ENCODE measurements at regions not wholly inside any gene's neighbourhood (a gene's known extent, or its start where the extent isn't known, plus 50 kb on each side); places are given as distances from the start of the nearest gene placed in this dataset.
"Not testable (repeated sequence)": the region's sequence is repeated elsewhere in the genome, so short reads cannot be mapped to it uniquely, and the experiment has no call there.

DNA sequence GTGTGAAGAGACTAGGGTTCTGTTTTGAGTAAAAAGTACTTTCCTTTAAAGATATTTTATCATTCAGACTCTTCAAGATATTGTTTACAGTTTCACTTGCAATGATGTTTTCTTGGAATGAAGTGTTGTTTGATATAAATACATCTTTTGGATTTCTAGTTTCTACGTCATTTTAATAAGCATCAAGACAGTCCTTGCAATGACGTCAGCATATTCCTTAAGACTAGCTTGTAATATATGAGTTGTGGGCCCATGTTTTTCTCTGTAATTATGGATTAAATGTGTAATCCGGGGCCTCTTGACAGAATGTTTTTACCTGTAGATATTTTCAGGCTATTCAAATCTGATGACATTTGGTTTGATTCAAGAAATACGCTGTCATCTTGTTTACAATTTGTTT lies 66.1 kb downstream of the RBMX2 start:
- no peaks in the 10 kb centered on the region for H3K36me3 ChIP-seq (ENCODE audit: control insufficient read depth, insufficient read depth, low read length)
- no peaks in the 10 kb centered on the region for H3K9me3 ChIP-seq (ENCODE audit: control insufficient read depth, insufficient read depth, low read length)
- DNase-seq (ENCODE audit: low read depth, low spot score), result no peak
- no CpG with 5 or more reads among the region's 4 CpGs for WGBS (ENCODE audit: insufficient coverage, insufficient read length)
- H3K27ac ChIP-seq (ENCODE audit: low read length), result no peak overlapping the region
- H3K4me1 ChIP-seq (ENCODE audit: control insufficient read depth, insufficient read depth, low read length), result no peaks in the 10 kb centered on the region
- H3K27me3 ChIP-seq (ENCODE audit: control insufficient read depth, insufficient read depth, low read length), result no peaks in the 10 kb centered on the region
- no peak overlapping the region for H3K4me3 ChIP-seq (ENCODE audit: low read length)

DNA sequence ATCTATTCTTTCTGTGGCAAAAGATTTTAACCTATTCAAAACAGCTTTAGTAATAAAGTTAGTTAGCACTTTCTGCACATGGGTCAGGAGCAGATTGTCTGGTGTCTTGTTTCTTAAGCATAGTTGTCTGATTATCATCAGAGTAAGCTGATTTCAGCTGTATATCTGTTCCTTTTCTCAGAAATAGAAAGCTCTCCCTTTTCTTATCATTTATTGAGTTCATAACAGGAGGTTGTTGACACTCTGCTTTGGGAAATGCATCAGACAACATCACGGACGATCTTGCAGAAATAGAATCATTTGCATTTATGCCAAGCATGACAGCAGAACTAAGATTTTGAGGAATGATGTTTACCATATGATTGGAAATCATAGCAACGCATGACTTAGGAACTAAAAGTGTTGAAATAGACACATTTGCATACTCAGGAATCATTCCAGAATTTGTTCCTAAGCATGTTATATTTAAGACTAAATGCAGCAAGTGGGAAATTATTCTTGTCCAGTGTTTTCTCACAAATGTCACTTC lies 66.7 kb downstream of the RBMX2 start:
- Histone ChIP-seq H3K4me1 (ENCODE audit: control insufficient read depth, insufficient read depth, low read length) (no peaks in the 10 kb centered on the region), H3K27ac (ENCODE audit: low read length) (no peak overlapping the region), H3K36me3 (ENCODE audit: control insufficient read depth, insufficient read depth, low read length) (no peaks in the 10 kb centered on the region), H3K4me3 (ENCODE audit: low read length) (no peak overlapping the region), H3K27me3 (ENCODE audit: control insufficient read depth, insufficient read depth, low read length) (no peaks in the 10 kb centered on the region), H3K9me3 (ENCODE audit: control insufficient read depth, insufficient read depth, low read length) (no peaks in the 10 kb centered on the region)
- no CpG with 5 or more reads among the region's 3 CpGs for WGBS (ENCODE audit: insufficient coverage, insufficient read length)
- no peak for DNase-seq (ENCODE audit: low read depth, low spot score)

DNA sequence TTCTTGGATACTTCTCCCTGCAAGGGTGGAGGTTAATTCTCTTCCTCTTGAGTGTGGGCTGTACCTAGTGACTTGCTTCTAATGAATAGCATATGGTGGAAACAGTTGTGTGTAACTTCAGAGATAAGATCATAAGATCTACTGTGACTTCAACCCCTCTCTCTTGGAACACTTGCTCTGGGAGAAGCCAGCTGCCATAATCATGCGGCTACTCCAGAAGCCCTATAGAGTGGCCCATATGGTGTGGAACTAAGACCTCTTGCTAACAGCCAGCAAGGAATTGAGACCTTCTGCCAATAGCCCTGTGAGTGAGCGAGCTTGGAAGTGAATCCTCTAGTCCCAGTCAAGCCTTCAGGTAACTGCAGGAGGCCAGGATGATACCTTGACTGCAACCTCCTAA lies 81.1 kb downstream of the RBMX2 start:
- no peak for DNase-seq (ENCODE audit: low read depth, low spot score)
- WGBS (ENCODE audit: insufficient coverage, insufficient read length), result no CpG with 5 or more reads among the region's 2 CpGs
- Histone ChIP-seq H3K36me3 (ENCODE audit: control insufficient read depth, insufficient read depth, low read length) (no peaks in the 10 kb centered on the region), H3K27me3 (ENCODE audit: control insufficient read depth, insufficient read depth, low read length) (no peaks in the 10 kb centered on the region), H3K4me1 (ENCODE audit: control insufficient read depth, insufficient read depth, low read length) (no peaks in the 10 kb centered on the region), H3K4me3 (ENCODE audit: low read length) (no peak overlapping the region), H3K27ac (ENCODE audit: low read length) (no peak overlapping the region), H3K9me3 (ENCODE audit: control insufficient read depth, insufficient read depth, low read length) (no peaks in the 10 kb centered on the region)

DNA sequence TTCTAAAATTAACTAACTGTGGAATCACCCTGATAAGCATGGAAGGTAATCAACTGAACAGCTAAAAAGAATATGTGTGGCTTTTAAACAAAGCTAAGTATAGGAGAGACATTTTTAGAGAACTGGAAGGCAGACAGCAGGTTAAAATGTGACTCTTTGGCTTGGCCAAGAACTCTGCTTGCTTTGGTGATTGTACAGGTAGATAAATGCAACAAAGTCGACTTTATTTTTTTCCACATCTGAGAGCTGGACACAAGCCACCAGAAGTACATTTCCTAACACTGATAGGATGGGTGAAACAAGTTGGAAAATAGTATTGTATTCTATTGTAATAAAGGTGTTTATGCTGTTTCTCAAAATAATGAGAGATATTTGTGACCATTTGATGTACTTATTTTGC lies 84.1 kb downstream of the RBMX2 start:
- WGBS (ENCODE audit: insufficient coverage, insufficient read length), result no CpG with 5 or more reads among the region's 1 CpG
- Histone ChIP-seq H3K4me1 (ENCODE audit: control insufficient read depth, insufficient read depth, low read length) (no peaks in the 10 kb centered on the region), H3K27me3 (ENCODE audit: control insufficient read depth, insufficient read depth, low read length) (no peaks in the 10 kb centered on the region), H3K36me3 (ENCODE audit: control insufficient read depth, insufficient read depth, low read length) (no peaks in the 10 kb centered on the region), H3K4me3 (ENCODE audit: low read length) (no peak overlapping the region), H3K27ac (ENCODE audit: low read length) (no peak overlapping the region), H3K9me3 (ENCODE audit: control insufficient read depth, insufficient read depth, low read length) (no peaks in the 10 kb centered on the region)
- DNase-seq (ENCODE audit: low read depth, low spot score), result no peak

DNA sequence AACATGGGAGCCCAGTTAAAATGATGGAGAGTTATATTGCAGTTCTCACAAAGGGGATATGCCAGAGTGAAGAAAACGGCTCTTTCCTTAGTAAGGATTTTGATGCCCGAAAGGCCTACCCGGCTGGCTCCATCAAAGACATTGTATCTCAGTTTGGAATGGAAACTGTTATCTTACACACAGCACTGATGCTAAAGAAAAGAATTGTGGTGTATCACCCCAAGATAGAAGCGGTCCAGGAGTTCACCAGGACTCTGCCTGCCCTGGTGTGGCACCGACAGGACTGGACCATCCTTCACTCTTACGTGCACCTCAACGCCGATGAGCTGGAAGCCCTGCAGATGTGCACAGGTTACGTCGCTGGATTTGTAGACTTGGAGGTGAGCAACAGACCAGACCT lies 93.7 kb downstream of the RBMX2 start:
- H3K4me3 ChIP-seq (ENCODE audit: low read length); H3K9me3 ChIP-seq (ENCODE audit: control insufficient read depth, insufficient read depth, low read length); H3K36me3 ChIP-seq (ENCODE audit: control insufficient read depth, insufficient read depth, low read length); DNase-seq (ENCODE audit: low read depth, low spot score); H3K4me1 ChIP-seq (ENCODE audit: control insufficient read depth, insufficient read depth, low read length); H3K27me3 ChIP-seq (ENCODE audit: control insufficient read depth, insufficient read depth, low read length); H3K27ac ChIP-seq (ENCODE audit: low read length): not testable (repeated sequence)
- no CpG with 5 or more reads among the region's 10 CpGs for WGBS (ENCODE audit: insufficient coverage, insufficient read length)

DNA sequence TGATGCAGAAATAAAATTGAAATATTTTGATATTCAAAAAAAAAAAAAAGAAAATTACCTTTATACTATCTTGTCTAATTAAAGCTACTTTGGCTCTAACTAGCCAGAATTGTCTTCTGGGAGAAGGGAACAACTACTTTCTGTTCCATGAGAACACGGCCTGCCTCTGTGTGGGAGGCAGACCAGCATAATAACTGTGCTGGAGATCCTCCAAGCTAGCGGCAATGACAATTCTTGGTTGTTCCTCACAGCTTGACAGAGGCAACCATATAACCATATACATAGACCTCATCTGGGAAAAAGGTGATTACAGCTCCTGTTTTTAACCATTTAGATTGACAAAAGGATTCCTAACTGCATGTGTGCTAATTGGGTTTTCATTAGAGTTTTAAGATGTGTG lies 95.7 kb downstream of the RBMX2 start:
- H3K36me3 ChIP-seq (ENCODE audit: control insufficient read depth, insufficient read depth, low read length), result no peaks in the 10 kb centered on the region
- H3K27me3 ChIP-seq (ENCODE audit: control insufficient read depth, insufficient read depth, low read length), result no peaks in the 10 kb centered on the region
- H3K27ac ChIP-seq (ENCODE audit: low read length), result no peak overlapping the region
- WGBS (ENCODE audit: insufficient coverage, insufficient read length), result no CpG with 5 or more reads among the region's 2 CpGs
- no peak for DNase-seq (ENCODE audit: low read depth, low spot score)
- H3K4me1 ChIP-seq (ENCODE audit: control insufficient read depth, insufficient read depth, low read length), result no peaks in the 10 kb centered on the region
- no peak overlapping the region for H3K4me3 ChIP-seq (ENCODE audit: low read length)
- no peaks in the 10 kb centered on the region for H3K9me3 ChIP-seq (ENCODE audit: control insufficient read depth, insufficient read depth, low read length)

DNA sequence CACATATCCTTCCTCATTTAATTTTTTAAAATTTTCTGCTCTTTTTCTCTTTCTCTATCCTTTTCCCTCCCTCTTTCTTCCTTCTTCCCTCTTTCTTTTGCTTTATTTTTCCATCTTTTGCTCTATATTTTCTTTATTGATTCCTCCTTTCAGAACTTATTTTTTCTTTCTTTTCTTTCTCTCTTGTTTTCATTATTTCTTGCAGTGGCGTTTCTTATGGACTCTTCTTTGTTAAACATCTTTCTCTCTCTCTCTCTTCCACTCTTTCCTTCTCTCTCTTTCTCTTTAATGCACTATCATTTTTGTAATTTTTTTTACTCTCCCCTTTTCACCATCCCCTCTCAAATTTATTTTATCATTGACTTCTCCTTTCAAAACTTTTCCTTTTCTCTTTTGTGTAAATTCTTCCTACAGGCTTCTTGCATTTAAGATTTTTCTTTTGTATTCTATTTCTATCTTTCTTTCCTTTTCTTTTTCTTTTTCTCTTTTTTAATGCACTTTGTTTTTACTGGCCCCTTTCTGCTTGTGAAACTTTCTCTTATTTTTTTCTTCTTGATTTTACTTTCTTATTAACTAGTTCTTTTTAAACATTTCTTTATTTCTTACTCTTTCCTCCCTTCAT lies 97.0 kb downstream of the RBMX2 start:
- WGBS (ENCODE audit: insufficient coverage, insufficient read length), result no CpG with 5 or more reads among the region's 1 CpG
- no peaks in the 10 kb centered on the region for H3K36me3 ChIP-seq (ENCODE audit: control insufficient read depth, insufficient read depth, low read length)
- H3K4me1 ChIP-seq (ENCODE audit: control insufficient read depth, insufficient read depth, low read length), result no peaks in the 10 kb centered on the region
- no peaks in the 10 kb centered on the region for H3K27me3 ChIP-seq (ENCODE audit: control insufficient read depth, insufficient read depth, low read length)
- H3K4me3 ChIP-seq (ENCODE audit: low read length), result no peak overlapping the region
- H3K9me3 ChIP-seq (ENCODE audit: control insufficient read depth, insufficient read depth, low read length), result no peaks in the 10 kb centered on the region
- DNase-seq (ENCODE audit: low read depth, low spot score), result no peak
- H3K27ac ChIP-seq (ENCODE audit: low read length), result no peak overlapping the region

DNA sequence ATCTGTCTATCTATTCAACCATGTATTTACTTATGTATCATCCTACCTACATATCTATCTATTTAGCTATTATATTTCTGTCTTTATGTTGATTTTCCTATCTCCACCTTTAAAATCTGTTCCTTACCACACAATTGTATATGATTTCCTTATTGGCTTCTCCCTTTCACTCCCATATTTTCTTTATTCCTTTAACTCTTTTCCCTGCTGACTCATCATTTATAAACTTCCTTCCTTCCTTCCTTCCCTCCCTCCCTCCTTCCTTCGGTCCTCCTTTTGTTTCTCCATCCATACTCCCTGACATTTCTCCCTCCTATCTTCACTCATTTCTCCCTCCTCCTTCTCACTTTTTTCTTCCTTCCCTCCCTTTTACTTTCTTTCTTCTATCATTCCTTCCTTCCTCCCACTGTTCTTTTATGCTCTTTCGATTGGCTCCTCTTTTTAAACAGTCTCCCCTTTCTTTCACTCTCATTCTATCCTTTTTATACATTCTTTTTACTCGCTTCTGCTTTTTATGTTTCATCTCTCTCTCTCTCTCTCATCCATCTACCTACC lies 100.3 kb downstream of the RBMX2 start:
- 100% methylated on average over 3 of the region's 3 CpGs for WGBS (ENCODE audit: insufficient coverage, insufficient read length)
- H3K9me3 ChIP-seq (ENCODE audit: control insufficient read depth, insufficient read depth, low read length), result no peaks in the 10 kb centered on the region

DNA sequence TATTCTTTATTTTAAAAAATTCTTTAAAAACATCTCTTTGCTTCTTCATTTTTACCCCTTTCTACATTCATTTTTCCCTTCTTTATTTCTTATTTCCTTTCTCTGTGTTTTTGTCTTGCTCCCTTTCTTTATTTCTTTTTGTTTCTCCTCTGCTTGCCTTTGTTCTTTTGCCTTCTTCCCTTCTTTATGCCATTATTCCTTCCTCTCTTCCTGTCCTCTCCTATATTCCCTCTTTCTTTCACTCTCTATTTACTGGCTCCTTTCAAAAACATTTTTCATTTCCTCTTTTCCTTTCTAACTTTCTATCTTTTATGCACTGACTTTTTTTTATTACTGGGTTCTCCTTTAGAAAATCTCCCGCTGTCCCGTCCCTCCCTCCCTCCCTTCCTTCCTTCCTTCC lies 102.2 kb downstream of the RBMX2 start:
- Histone ChIP-seq H3K4me1 (ENCODE audit: control insufficient read depth, insufficient read depth, low read length) (no peaks in the 10 kb centered on the region), H3K4me3 (ENCODE audit: low read length) (no peak overlapping the region), H3K27me3 (ENCODE audit: control insufficient read depth, insufficient read depth, low read length) (no peaks in the 10 kb centered on the region), H3K9me3 (ENCODE audit: control insufficient read depth, insufficient read depth, low read length) (no peaks in the 10 kb centered on the region), H3K36me3 (ENCODE audit: control insufficient read depth, insufficient read depth, low read length) (no peaks in the 10 kb centered on the region), H3K27ac (ENCODE audit: low read length) (no peak overlapping the region)
- no CpG with 5 or more reads among the region's 2 CpGs for WGBS (ENCODE audit: insufficient coverage, insufficient read length)
- no peak for DNase-seq (ENCODE audit: low read depth, low spot score)

More for the DNA sequence above, 100.3 kb downstream of the RBMX2 start:
- no peaks in the 10 kb centered on the region for H3K4me1 ChIP-seq (ENCODE audit: control insufficient read depth, insufficient read depth, low read length)
- H3K27ac ChIP-seq (ENCODE audit: low read length), result no peak overlapping the region
- DNase-seq (ENCODE audit: low read depth, low spot score), result no peak
- no peaks in the 10 kb centered on the region for H3K27me3 ChIP-seq (ENCODE audit: control insufficient read depth, insufficient read depth, low read length)
- no peak overlapping the region for H3K4me3 ChIP-seq (ENCODE audit: low read length)
- H3K36me3 ChIP-seq (ENCODE audit: control insufficient read depth, insufficient read depth, low read length), result no peaks in the 10 kb centered on the region

DNA sequence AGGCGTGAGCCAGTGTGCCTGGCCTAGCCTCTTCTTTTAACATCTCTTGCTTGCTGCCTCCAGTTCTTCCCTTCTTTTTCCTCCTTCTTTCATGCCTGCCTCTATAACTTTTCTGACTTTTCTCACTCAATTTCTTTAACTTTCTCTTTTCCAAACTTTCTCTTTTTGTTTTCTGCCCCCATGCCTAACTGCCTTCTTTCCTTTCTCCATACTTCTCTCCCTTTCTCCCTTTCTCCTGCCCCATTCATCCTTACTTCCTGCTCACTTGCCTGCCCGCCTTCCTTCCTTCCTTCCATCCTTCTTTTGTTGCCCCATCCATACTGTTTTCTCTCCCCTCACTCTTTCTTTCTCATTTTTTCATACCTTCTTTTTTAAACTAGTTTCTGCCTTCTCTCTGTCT lies 105.2 kb downstream of the RBMX2 start:
- no CpG with 5 or more reads among the region's 2 CpGs for WGBS (ENCODE audit: insufficient coverage, insufficient read length)
- Histone ChIP-seq H3K27ac (ENCODE audit: low read length) (no peak overlapping the region), H3K4me1 (ENCODE audit: control insufficient read depth, insufficient read depth, low read length) (no peaks in the 10 kb centered on the region), H3K9me3 (ENCODE audit: control insufficient read depth, insufficient read depth, low read length) (no peaks in the 10 kb centered on the region), H3K27me3 (ENCODE audit: control insufficient read depth, insufficient read depth, low read length) (no peaks in the 10 kb centered on the region), H3K4me3 (ENCODE audit: low read length) (no peak overlapping the region), H3K36me3 (ENCODE audit: control insufficient read depth, insufficient read depth, low read length) (no peaks in the 10 kb centered on the region)
- no peak for DNase-seq (ENCODE audit: low read depth, low spot score)

DNA sequence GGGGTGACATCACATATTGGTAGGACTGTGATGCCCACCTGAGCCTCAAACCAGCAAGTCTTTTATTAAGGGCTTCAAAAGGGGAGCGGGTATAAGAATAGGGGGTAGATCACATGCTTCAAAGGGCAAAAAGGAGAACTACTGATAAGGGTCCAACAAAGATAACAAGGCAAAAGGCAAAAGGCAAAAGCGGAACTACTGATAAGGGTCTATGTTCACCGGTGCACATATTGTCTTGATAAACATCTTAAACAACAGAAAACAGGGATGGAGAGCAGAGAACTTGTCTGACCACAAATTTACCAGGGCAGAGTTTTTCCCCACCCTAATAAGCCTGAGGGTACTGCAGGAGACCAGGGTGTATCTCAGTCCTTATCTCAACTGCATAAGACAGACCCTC lies 110.7 kb downstream of the RBMX2 start:
- H3K27ac ChIP-seq (ENCODE audit: low read length); H3K36me3 ChIP-seq (ENCODE audit: control insufficient read depth, insufficient read depth, low read length); H3K4me1 ChIP-seq (ENCODE audit: control insufficient read depth, insufficient read depth, low read length); H3K9me3 ChIP-seq (ENCODE audit: control insufficient read depth, insufficient read depth, low read length); H3K27me3 ChIP-seq (ENCODE audit: control insufficient read depth, insufficient read depth, low read length); H3K4me3 ChIP-seq (ENCODE audit: low read length); DNase-seq (ENCODE audit: low read depth, low spot score): not testable (repeated sequence)
- WGBS (ENCODE audit: insufficient coverage, insufficient read length), result no CpG with 5 or more reads among the region's 3 CpGs

Data from iPS DF 6.9 (cell line).